ENCODE measurements at regions not wholly inside any gene's neighbourhood (a gene's known extent, or its start where the extent isn't known, plus 50 kb on each side); places are given as distances from the start of the nearest gene placed in this dataset.

DNA sequence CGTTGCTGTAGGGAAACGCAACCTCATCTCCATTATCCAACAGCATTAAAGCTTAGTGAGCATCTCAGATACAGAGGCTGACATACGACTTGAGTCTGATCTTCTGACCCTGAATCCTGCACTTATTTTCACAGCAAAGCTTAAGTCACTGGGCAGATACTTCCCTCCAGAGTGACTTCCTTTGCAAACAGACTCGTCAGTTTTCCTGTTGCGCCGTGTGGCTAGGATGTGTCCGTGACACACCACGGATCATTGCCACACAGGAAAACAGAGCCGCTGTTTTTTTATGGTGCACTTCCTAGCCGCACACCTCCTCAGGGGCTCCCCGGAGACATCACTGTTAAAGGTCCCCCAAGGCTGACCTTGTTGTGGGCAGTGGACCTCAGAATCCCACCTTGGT lies 94.9 kb upstream of the MKI67 start (continued):
- no peak for TF ChIP-seq ZNF691 (CRISPR knock-in tag; IDR thresholded peaks at IDR 0.05; ENCODE audit: borderline replicate concordance, low read depth)
- no peak for TF ChIP-seq KDM4B (CRISPR knock-in tag; IDR thresholded peaks at IDR 0.05)

GRCh38 chr10:128221807-128222206 lies 95.6 kb upstream of the MKI67 start:
- H3K9me3 ChIP-seq (ENCODE audit: low read length), result no peaks in the 10 kb centered on the region
- intact Hi-C loops (cut with micrococcal nuclease; ENCODE audit: unreplicated experiment), result no loop called here
- H3K79me2 ChIP-seq (ENCODE audit: insufficient read depth, low read length), result no peaks in the 10 kb centered on the region
- no peak for ATAC-seq
- H3K27me3 ChIP-seq (ENCODE audit: control insufficient read depth in 1 of 2, insufficient read depth in 2 of 2, low read length in 2 of 2), result peaks cover 4 to 15% of the 10 kb centered on the region in 2 experiments; a peak in 4 of 5 replicates
- no peak for DNase-seq (ENCODE audit: low spot score)
- H3K4me1 ChIP-seq (ENCODE audit: insufficient read depth, low read length), result peaks cover 7% of the 10 kb centered on the region; the same call in 1 of the 2 replicates
- 51% methylated on average over 8 of the region's 9 CpGs for WGBS (ENCODE audit: low lambda C conversion rate)
- H3K4me3 ChIP-seq (replicated peaks in 1 of 3; ENCODE audit: insufficient read depth in 1 of 3, low read depth in 2 of 3, low read length in 3 of 3), result no peak overlapping the region
- in situ Hi-C loops (cut with HindIII; ENCODE audit: extremely low pct_ligation_motif_present, low pct_unique_long_range_greater_than_20kb), result no loop called here
- no peak overlapping the region for H3K4me2 ChIP-seq (ENCODE audit: low read depth, low read length)
- H3K9ac ChIP-seq (ENCODE audit: insufficient read depth, low read depth, low read length), result no peak overlapping the region
- CTCF ChIA-PET (ENCODE audit: low intra/inter-chr PET ratio, low total read pairs), result no interaction called here
- H3K27ac ChIP-seq (ENCODE audit: extremely low read length, insufficient read depth, low read length), result no peak overlapping the region
- no TSS peak for BruUV-seq (replicated peaks)
- POLR2A ChIA-PET, result no interaction called here
- no peaks in the 10 kb centered on the region for H3K36me3 ChIP-seq (replicated peaks in 1 of 2; ENCODE audit: control insufficient read depth in 1 of 2, insufficient read depth in 2 of 2, low read length in 2 of 2)
- no peak for FAIRE-seq
- H4K20me1 ChIP-seq (ENCODE audit: insufficient read depth, low read length), result no peaks in the 10 kb centered on the region
- TF ChIP-seq ZBTB25 (CRISPR knock-in tag; IDR thresholded peaks at IDR 0.05) (no peak), ZNF670 (CRISPR knock-in tag; IDR thresholded peaks at IDR 0.05; ENCODE audit: borderline replicate concordance) (no peak), NR2F1 (CRISPR knock-in tag; IDR thresholded peaks at IDR 0.05) (no peak), PAWR (CRISPR knock-in tag; IDR thresholded peaks at IDR 0.05; ENCODE audit: borderline replicate concordance) (no peak), ZSCAN29 (CRISPR knock-in tag; conservative IDR thresholded peaks at IDR 0.05) (no peak), HMG20B (CRISPR knock-in tag; conservative IDR thresholded peaks at IDR 0.05) (no peak), AGO1 (IDR thresholded peaks at IDR 0.05; ENCODE audit: low read depth, low read length, poor library complexity, severe bottlenecking) (no peak), NAIF1 (CRISPR knock-in tag; IDR thresholded peaks at IDR 0.05; ENCODE audit: borderline replicate concordance) (no peak)
- H2AFZ ChIP-seq (ENCODE audit: low read length), result no peak overlapping the region

Measured in HepG2 (cell line).